ENCODE measurements at regions not wholly inside any gene's neighbourhood (a gene's known extent, or its start where the extent isn't known, plus 50 kb on each side); places are given as distances from the start of the nearest gene placed in this dataset.
"Not testable (repeated sequence)": the region's sequence is repeated elsewhere in the genome, so short reads cannot be mapped to it uniquely, and the experiment has no call there.

- not testable (repeated sequence) for TF ChIP-seq ZBTB8A (CRISPR knock-in tag; IDR thresholded peaks at IDR 0.05; ENCODE audit: borderline replicate concordance, low read depth); MYC (CRISPR knock-in tag; IDR thresholded peaks at IDR 0.05; ENCODE audit: borderline replicate concordance); EZH2 (conservative IDR thresholded peaks at IDR 0.05; ENCODE audit: low read depth, low read length); RXRA (CRISPR knock-in tag; IDR thresholded peaks at IDR 0.05); ISL2 (CRISPR knock-in tag; IDR thresholded peaks at IDR 0.05); MAX (IDR thresholded peaks at IDR 0.05)
- TF ChIP-seq, protein P1, sequence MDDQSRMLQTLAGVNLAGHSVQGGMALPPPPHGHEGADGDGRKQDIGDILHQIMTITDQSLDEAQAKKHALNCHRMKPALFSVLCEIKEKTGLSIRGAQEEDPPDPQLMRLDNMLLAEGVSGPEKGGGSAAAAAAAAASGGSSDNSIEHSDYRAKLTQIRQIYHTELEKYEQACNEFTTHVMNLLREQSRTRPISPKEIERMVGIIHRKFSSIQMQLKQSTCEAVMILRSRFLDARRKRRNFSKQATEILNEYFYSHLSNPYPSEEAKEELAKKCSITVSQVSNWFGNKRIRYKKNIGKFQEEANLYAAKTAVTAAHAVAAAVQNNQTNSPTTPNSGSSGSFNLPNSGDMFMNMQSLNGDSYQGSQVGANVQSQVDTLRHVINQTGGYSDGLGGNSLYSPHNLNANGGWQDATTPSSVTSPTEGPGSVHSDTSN (CRISPR knock-in tag; IDR thresholded peaks at IDR 0.05; ENCODE audit: borderline replicate concordance), result not testable (repeated sequence)
- TF ChIP-seq, protein P2, sequence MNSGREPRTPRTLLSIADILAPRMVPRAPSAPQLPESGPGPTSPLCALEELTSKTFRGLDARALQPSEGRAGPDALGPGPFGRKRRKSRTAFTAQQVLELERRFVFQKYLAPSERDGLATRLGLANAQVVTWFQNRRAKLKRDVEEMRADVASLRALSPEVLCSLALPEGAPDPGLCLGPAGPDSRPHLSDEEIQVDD (CRISPR knock-in tag; IDR thresholded peaks at IDR 0.05; ENCODE audit: borderline replicate concordance), result not testable (repeated sequence)
- TF ChIP-seq, protein P3, sequence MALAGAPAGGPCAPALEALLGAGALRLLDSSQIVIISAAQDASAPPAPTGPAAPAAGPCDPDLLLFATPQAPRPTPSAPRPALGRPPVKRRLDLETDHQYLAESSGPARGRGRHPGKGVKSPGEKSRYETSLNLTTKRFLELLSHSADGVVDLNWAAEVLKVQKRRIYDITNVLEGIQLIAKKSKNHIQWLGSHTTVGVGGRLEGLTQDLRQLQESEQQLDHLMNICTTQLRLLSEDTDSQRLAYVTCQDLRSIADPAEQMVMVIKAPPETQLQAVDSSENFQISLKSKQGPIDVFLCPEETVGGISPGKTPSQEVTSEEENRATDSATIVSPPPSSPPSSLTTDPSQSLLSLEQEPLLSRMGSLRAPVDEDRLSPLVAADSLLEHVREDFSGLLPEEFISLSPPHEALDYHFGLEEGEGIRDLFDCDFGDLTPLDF (CRISPR knock-in tag; IDR thresholded peaks at IDR 0.05), result not testable (repeated sequence)
These were observed 144.9 kb downstream of the IGLL1 start for GRCh38 chr22:23435186-23435585.
